ENCODE measurements at regions not wholly inside any gene's neighbourhood (a gene's known extent, or its start where the extent isn't known, plus 50 kb on each side); places are given as distances from the start of the nearest gene placed in this dataset.

- peak in 1 of 3 experiments; percentile 65 for DNase-seq
These were observed 514.3 kb downstream of the PDCD6IP start for GRCh38 chr3:34312684-34313083.

- DNase-seq: no peak
These were observed 521.5 kb downstream of the PDCD6IP start for GRCh38 chr3:34319881-34320280.

- no peak for DNase-seq
These were observed 525.1 kb downstream of the PDCD6IP start for GRCh38 chr3:34323517-34323916.

- no peak for DNase-seq
These were observed 548.2 kb downstream of the PDCD6IP start for GRCh38 chr3:34346656-34347055.

- peak in 1 of 3 experiments; percentile 9 for DNase-seq
These were observed 553.7 kb downstream of the PDCD6IP start for GRCh38 chr3:34351882-34352777.

GRCh38 chr3:34352778-34353331 lies 554.4 kb downstream of the PDCD6IP start:
- DNase-seq: no peak

- peak in 2 of 3 experiments; percentile 16 to 43 for DNase-seq
These were observed 559.0 kb downstream of the PDCD6IP start for GRCh38 chr3:34357461-34357860.

- no peak for DNase-seq
These were observed 560.6 kb downstream of the PDCD6IP start for GRCh38 chr3:34359064-34359463.

GRCh38 chr3:34360713-34361112 lies 562.3 kb downstream of the PDCD6IP start:
- DNase-seq: no peak

GRCh38 chr3:34361921-34362320 lies 563.5 kb downstream of the PDCD6IP start:
- no peak for DNase-seq

GRCh38 chr3:34362910-34363309 lies 564.5 kb downstream of the PDCD6IP start:
- DNase-seq: no peak

GRCh38 chr3:34363881-34364280 lies 565.5 kb downstream of the PDCD6IP start:
- DNase-seq: no peak

- no peak for DNase-seq
These were observed 565.9 kb downstream of the PDCD6IP start for GRCh38 chr3:34364335-34364734.

GRCh38 chr3:34365231-34365630 lies 566.8 kb downstream of the PDCD6IP start:
- no peak for DNase-seq

GRCh38 chr3:34365771-34366170 lies 567.3 kb downstream of the PDCD6IP start:
- no peak for DNase-seq

- no peak for DNase-seq
These were observed 569.1 kb downstream of the PDCD6IP start for GRCh38 chr3:34367521-34367920.

GRCh38 chr3:34374521-34374920 lies 576.1 kb downstream of the PDCD6IP start:
- DNase-seq: no peak

GRCh38 chr3:34376691-34377090 lies 578.3 kb downstream of the PDCD6IP start:
- DNase-seq: no peak

GRCh38 chr3:34377961-34378360 lies 579.5 kb downstream of the PDCD6IP start:
- no peak for DNase-seq

GRCh38 chr3:34381243-34381642 lies 582.8 kb downstream of the PDCD6IP start:
- no peak for DNase-seq

- DNase-seq: peak in 1 of 3 experiments; percentile 9
These were observed 584.4 kb downstream of the PDCD6IP start for GRCh38 chr3:34382859-34383258.

GRCh38 chr3:34386309-34386708 lies 587.9 kb downstream of the PDCD6IP start:
- no peak for DNase-seq

GRCh38 chr3:34387826-34388564 lies 589.6 kb downstream of the PDCD6IP start:
- DNase-seq: no peak

GRCh38 chr3:34388830-34389229 lies 590.4 kb downstream of the PDCD6IP start:
- no peak for DNase-seq
